ENCODE measurements at regions not wholly inside any gene's neighbourhood (a gene's known extent, or its start where the extent isn't known, plus 50 kb on each side); places are given as distances from the start of the nearest gene placed in this dataset.

GRCh38 chrX:150239946-150240642, 123.0 kb upstream of the MAMLD1 start:
- Histone ChIP-seq H3K79me2 (ENCODE audit: control insufficient read depth, insufficient read depth, low read length) (no peaks in the 10 kb centered on the region), H3K27ac (ENCODE audit: control insufficient read depth, insufficient read depth) (no peak overlapping the region), H3K9me3 (replicated peaks; ENCODE audit: control insufficient read depth, insufficient read depth, low read length) (no peaks in the 10 kb centered on the region), H3K27me3 (replicated peaks in 1 of 2; ENCODE audit: control insufficient read depth in 2 of 2, insufficient read depth in 2 of 2, low read length in 1 of 2) (no peaks in the 10 kb centered on the region), H3K4me1 (ENCODE audit: control insufficient read depth, insufficient read depth, low read length) (no peaks in the 10 kb centered on the region), H2AFZ (ENCODE audit: control insufficient read depth, low read depth, low read length) (no peak overlapping the region), H3K9ac (ENCODE audit: control insufficient read depth, insufficient read depth, low read length) (no peak overlapping the region), H4K20me1 (ENCODE audit: control insufficient read depth, insufficient read depth) (no peaks in the 10 kb centered on the region), H3K4me3 (no peak overlapping the region), H3K36me3 (ENCODE audit: control insufficient read depth in 2 of 2, insufficient read depth in 2 of 2, low read length in 1 of 2) (no peaks in the 10 kb centered on the region), H3K4me2 (ENCODE audit: control insufficient read depth, insufficient read depth) (no peak overlapping the region)
- SMC1A ChIA-PET (ENCODE audit: uncharacterized antibody, unreplicated experiment), result no interaction called here
- FAIRE-seq (no peak), ATAC-seq (no peak), DNase-seq (ENCODE audit: low read depth, low spot score) (no peak)
- intact Hi-C loops (cut with micrococcal nuclease; ENCODE audit: unreplicated experiment) (no loop called here), in situ Hi-C loops (cut with MboI) (no loop called here)
- 38% methylated on average over 4 of the region's 4 CpGs for WGBS (ENCODE audit: insufficient coverage, insufficient replicate concordance, low lambda C conversion rate, missing lambda C conversion rate)
- POLR2A ChIA-PET, result no interaction called here
- BruUV-seq (replicated peaks), result no TSS peak
- RAD21 ChIA-PET (ENCODE audit: unreplicated experiment), result no interaction called here
- CTCF ChIA-PET, result no interaction called here
- TF ChIP-seq YY1 (IDR thresholded peaks at IDR 0.05; ENCODE audit: low read depth, low read length) (no peak), POLR2AphosphoS2 (IDR thresholded peaks at IDR 0.05; ENCODE audit: low read depth, low read length) (no peak), RUNX3 (IDR thresholded peaks at IDR 0.05; ENCODE audit: low read length) (no peak), ZNF622 (IDR thresholded peaks at IDR 0.05) (no peak), NFYB (IDR thresholded peaks at IDR 0.05; ENCODE audit: insufficient read depth, low read depth, low read length) (no peak), ZNF207 (IDR thresholded peaks at IDR 0.05; ENCODE audit: borderline replicate concordance) (no peak)

GRCh38 chrX:150240643-150240970, 122.5 kb upstream of the MAMLD1 start:
- intact Hi-C loops (cut with micrococcal nuclease; ENCODE audit: unreplicated experiment) (no loop called here), in situ Hi-C loops (cut with MboI) (no loop called here)
- H3K9ac ChIP-seq (ENCODE audit: control insufficient read depth, insufficient read depth, low read length), result no peak overlapping the region
- BruUV-seq (replicated peaks), result no TSS peak
- H3K36me3 ChIP-seq (ENCODE audit: control insufficient read depth in 2 of 2, insufficient read depth in 2 of 2, low read length in 1 of 2), result no peaks in the 10 kb centered on the region
- H3K4me2 ChIP-seq (ENCODE audit: control insufficient read depth, insufficient read depth), result no peak overlapping the region
- H2AFZ ChIP-seq (ENCODE audit: control insufficient read depth, low read depth, low read length), result no peak overlapping the region
- no peaks in the 10 kb centered on the region for H3K9me3 ChIP-seq (replicated peaks; ENCODE audit: control insufficient read depth, insufficient read depth, low read length)
- POLR2A ChIA-PET, result no interaction called here
- H3K27ac ChIP-seq (ENCODE audit: control insufficient read depth, insufficient read depth), result no peak overlapping the region
- no peaks in the 10 kb centered on the region for H4K20me1 ChIP-seq (ENCODE audit: control insufficient read depth, insufficient read depth)
- DNase-seq (ENCODE audit: low read depth, low spot score) (no peak), ATAC-seq (no peak), FAIRE-seq (no peak)
- H3K4me3 ChIP-seq, result no peak overlapping the region
- no peaks in the 10 kb centered on the region for H3K4me1 ChIP-seq (ENCODE audit: control insufficient read depth, insufficient read depth, low read length)
- no peaks in the 10 kb centered on the region for H3K27me3 ChIP-seq (replicated peaks in 1 of 2; ENCODE audit: control insufficient read depth in 2 of 2, insufficient read depth in 2 of 2, low read length in 1 of 2)
- RAD21 ChIA-PET (ENCODE audit: unreplicated experiment), result no interaction called here
- CTCF ChIA-PET, result no interaction called here
- SMC1A ChIA-PET (ENCODE audit: uncharacterized antibody, unreplicated experiment), result no interaction called here
- 3% methylated on average over 5 of the region's 5 CpGs for WGBS (ENCODE audit: insufficient coverage, insufficient replicate concordance, low lambda C conversion rate, missing lambda C conversion rate)
- no peaks in the 10 kb centered on the region for H3K79me2 ChIP-seq (ENCODE audit: control insufficient read depth, insufficient read depth, low read length)
- TF ChIP-seq CHD4 (IDR thresholded peaks at IDR 0.05) (no peak), POLR2AphosphoS5 (IDR thresholded peaks at IDR 0.05; ENCODE audit: low read length) (no peak), WRNIP1 (IDR thresholded peaks at IDR 0.05; ENCODE audit: borderline replicate concordance, low read depth, low read length) (no peak), CREB1 (IDR thresholded peaks at IDR 0.05; ENCODE audit: low read depth) (no peak), E2F4 (IDR thresholded peaks at IDR 0.05; ENCODE audit: low read depth, low read length) (no peak), CUX1 (IDR thresholded peaks at IDR 0.05; ENCODE audit: insufficient replicate concordance, low read depth, low read length) (no peak)
